Stimulated activated CD4-positive, alpha-beta T cell treated with anti-CD3 and anti-CD28 coated beads, TNF-alpha, amount 100 ng/mL, for 1 hour (primary cell): ENCODE measurements at regions not wholly inside any gene's neighbourhood (a gene's known extent, or its start where the extent isn't known, plus 50 kb on each side); places are given as distances from the start of the nearest gene placed in this dataset.
"Not testable (repeated sequence)": the region's sequence is repeated elsewhere in the genome, so short reads cannot be mapped to it uniquely, and the experiment has no call there.

Source experiments
- DNase-seq, 3 donors: peaks; one replicate each; pipeline ENCODE4 v3.0.0-alpha.2; 2020; ENCODE audit warnings: low read depth in 3 of 3, low spot score in 1 of 3

GRCh38 chr5:36522746-36523065 lies 83.7 kb upstream of the SLC1A3 start:
- no peak for DNase-seq

DNA sequence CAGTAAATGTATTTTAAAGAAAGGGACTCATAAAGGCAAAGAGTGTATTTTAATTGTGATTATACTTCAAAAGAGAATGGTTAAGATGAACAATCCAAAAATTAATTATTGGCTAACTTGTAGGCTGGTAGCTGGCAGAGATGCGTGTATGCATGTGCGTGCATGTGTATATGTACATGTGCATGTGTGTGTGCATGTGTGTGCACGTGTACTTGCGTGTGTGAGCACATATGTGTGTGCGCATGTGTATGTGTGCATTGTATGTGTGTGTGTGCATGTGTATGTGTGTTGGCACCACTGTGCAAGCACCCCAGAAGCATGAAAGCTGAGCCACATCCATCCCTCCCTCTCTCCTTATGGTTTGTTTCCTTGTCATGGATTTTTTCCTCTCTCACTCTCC lies 83.0 kb upstream of the SLC1A3 start:
- DNase-seq = no peak

GRCh38 chr5:36523926-36524325 lies 82.5 kb upstream of the SLC1A3 start:
- DNase-seq = no peak

- DNase-seq = no peak
Measured at GRCh38 chr5:36526537-36526936, 79.9 kb upstream of the SLC1A3 start.

- no peak for DNase-seq
Measured at GRCh38 chr5:36528588-36528987, 77.8 kb upstream of the SLC1A3 start.

GRCh38 chr5:36529142-36529541 lies 77.3 kb upstream of the SLC1A3 start:
- no peak for DNase-seq

- DNase-seq = no peak
Measured at GRCh38 chr5:36530215-36530614, 76.2 kb upstream of the SLC1A3 start.

- DNase-seq = no peak
Measured at GRCh38 chr5:36531401-36531800, 75.0 kb upstream of the SLC1A3 start.

DNA sequence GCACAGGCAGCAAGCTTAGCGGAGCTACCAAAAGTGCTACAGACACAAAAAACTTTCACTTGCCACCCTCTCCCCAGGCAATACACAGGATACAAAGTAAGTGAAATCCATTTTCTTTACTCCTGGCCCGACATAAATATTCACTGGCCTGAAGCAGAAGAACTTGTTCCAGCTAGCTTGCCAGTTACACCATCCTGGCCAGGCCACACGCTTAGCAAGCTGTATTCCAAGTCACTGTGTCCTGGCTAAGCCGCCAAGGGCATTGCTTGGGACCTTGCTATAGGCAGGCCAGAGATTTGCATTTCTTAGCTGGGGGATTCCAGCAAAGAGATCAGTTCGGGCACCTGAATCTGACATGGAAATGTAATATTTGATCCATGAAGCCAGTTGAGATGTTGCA lies 71.0 kb upstream of the SLC1A3 start:
- no peak for DNase-seq

GRCh38 chr5:36535859-36536615 lies 70.4 kb upstream of the SLC1A3 start:
- no peak for DNase-seq

DNA sequence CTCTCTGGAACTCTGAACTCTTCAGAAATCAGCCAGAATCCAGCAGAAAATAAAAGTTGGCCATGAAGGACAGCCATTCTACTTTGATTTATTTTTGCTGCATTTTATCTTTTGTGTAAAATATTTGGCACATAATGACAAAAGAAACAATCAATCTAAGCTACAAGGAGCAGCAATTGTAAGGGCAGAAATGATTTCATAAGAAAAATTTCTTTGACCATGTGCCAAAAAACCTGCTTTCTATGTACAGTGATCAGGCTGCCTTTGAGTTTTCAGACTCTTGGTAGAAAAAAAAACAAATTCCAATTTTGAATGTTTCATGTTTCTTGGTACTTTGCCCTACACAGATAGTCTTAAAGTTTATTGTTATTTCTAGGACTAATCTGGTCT lies 69.8 kb upstream of the SLC1A3 start:
- no peak for DNase-seq

DNA sequence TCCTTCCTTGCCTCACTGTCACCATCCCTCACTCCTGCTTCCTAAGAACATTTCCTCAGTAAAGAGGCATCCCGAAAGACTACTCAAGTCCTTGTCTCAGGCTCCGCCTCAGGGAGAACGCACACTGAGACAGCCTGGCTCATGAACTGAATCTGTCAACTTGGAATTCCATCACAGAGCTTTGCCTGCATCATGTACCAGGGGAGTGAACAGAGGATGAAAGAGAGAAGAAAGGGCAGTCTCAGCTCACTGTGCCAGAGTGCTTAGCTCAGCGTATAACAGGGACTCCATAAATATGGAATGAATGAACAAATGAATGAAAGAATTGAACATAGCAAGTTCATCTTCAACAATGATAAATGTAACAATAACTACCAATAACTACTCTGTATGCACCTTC lies 68.7 kb upstream of the SLC1A3 start:
- no peak for DNase-seq

- DNase-seq = no peak
Measured at GRCh38 chr5:36552651-36553393, 53.6 kb upstream of the SLC1A3 start.

GRCh38 chr5:36555035-36555434 lies 51.4 kb upstream of the SLC1A3 start:
- DNase-seq = not testable (repeated sequence)
